ENCODE measurements at regions not wholly inside any gene's neighbourhood (a gene's known extent, or its start where the extent isn't known, plus 50 kb on each side); places are given as distances from the start of the nearest gene placed in this dataset.

- Histone ChIP-seq H3K4me3 (ENCODE audit: low read depth, low read length) (no peak overlapping the region), H3K36me3 (no peaks in the 10 kb centered on the region), H3K9me3 (ENCODE audit: severe bottlenecking) (no peaks in the 10 kb centered on the region), H3K27ac (no peak overlapping the region), H3K27me3 (ENCODE audit: insufficient read depth, low read depth, severe bottlenecking) (no peaks in the 10 kb centered on the region)
- TF ChIP-seq, protein P1, sequence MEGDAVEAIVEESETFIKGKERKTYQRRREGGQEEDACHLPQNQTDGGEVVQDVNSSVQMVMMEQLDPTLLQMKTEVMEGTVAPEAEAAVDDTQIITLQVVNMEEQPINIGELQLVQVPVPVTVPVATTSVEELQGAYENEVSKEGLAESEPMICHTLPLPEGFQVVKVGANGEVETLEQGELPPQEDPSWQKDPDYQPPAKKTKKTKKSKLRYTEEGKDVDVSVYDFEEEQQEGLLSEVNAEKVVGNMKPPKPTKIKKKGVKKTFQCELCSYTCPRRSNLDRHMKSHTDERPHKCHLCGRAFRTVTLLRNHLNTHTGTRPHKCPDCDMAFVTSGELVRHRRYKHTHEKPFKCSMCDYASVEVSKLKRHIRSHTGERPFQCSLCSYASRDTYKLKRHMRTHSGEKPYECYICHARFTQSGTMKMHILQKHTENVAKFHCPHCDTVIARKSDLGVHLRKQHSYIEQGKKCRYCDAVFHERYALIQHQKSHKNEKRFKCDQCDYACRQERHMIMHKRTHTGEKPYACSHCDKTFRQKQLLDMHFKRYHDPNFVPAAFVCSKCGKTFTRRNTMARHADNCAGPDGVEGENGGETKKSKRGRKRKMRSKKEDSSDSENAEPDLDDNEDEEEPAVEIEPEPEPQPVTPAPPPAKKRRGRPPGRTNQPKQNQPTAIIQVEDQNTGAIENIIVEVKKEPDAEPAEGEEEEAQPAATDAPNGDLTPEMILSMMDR (IDR thresholded peaks at IDR 0.05; ENCODE audit: low read depth, low read length) = no peak
- no peak for DNase-seq
Observed at GRCh38 chr3:170640737-170641171, 54.9 kb upstream of the SLC7A14 start.

GRCh38 chr3:170638988-170639387, 53.1 kb upstream of the SLC7A14 start:
- TF ChIP-seq, protein P1 (IDR thresholded peaks at IDR 0.05; ENCODE audit: low read depth, low read length) = no peak
- Histone ChIP-seq H3K4me3 (ENCODE audit: low read depth, low read length) (no peak overlapping the region), H3K27ac (no peak overlapping the region), H3K27me3 (ENCODE audit: insufficient read depth, low read depth, severe bottlenecking) (no peaks in the 10 kb centered on the region), H3K36me3 (no peaks in the 10 kb centered on the region), H3K9me3 (ENCODE audit: severe bottlenecking) (no peaks in the 10 kb centered on the region)
- DNase-seq = no peak

GRCh38 chr3:170637306-170637705, 51.4 kb upstream of the SLC7A14 start:
- Histone ChIP-seq H3K9me3 (ENCODE audit: severe bottlenecking) (no peaks in the 10 kb centered on the region), H3K4me3 (ENCODE audit: low read depth, low read length) (no peak overlapping the region), H3K27ac (no peak overlapping the region), H3K27me3 (ENCODE audit: insufficient read depth, low read depth, severe bottlenecking) (no peaks in the 10 kb centered on the region), H3K36me3 (no peaks in the 10 kb centered on the region)
- DNase-seq = no peak
- TF ChIP-seq, protein P1 (IDR thresholded peaks at IDR 0.05; ENCODE audit: low read depth, low read length) = no peak

GRCh38 chr3:170636400-170636973, 50.6 kb upstream of the SLC7A14 start:
- no peak overlapping the region for H3K4me3 ChIP-seq (ENCODE audit: low read depth, low read length)
- no peak for DNase-seq
- H3K36me3 ChIP-seq = no peaks in the 10 kb centered on the region

More at GRCh38 chr3:170636400-170636973, 50.6 kb upstream of the SLC7A14 start:
- no peaks in the 10 kb centered on the region for H3K9me3 ChIP-seq (ENCODE audit: severe bottlenecking)
- TF ChIP-seq, protein P1 (IDR thresholded peaks at IDR 0.05; ENCODE audit: low read depth, low read length) = no peak
- no peak overlapping the region for H3K27ac ChIP-seq
- no peaks in the 10 kb centered on the region for H3K27me3 ChIP-seq (ENCODE audit: insufficient read depth, low read depth, severe bottlenecking)

Data from WERI-Rb-1 (cell line).